HepG2 (cell line): ENCODE measurements at regions not wholly inside any gene's neighbourhood (a gene's known extent, or its start where the extent isn't known, plus 50 kb on each side); places are given as distances from the start of the nearest gene placed in this dataset.

ENCODE experiments used
- CREB1 ChIP-seq, 2 experiments: fragments of 450-650 bp in 1 of 2; IDR thresholded peaks; 2 replicates each; pipeline ENCODE4 v1.6.1; 2016 to 2017; ENCODE audit warnings: control low read depth in 1 of 2, mild to moderate bottlenecking in 1 of 2, missing compliant biosample characterization in 1 of 2, missing genetic modification characterization in 1 of 2
- GABPB1 ChIP-seq: IDR thresholded peaks from 2 replicates; pipeline ENCODE4 v1.6.1; 2016; ENCODE audit warnings: mild to moderate bottlenecking, missing genetic modification reagents, moderate library complexity, missing compliant biosample characterization
- NR2C2 ChIP-seq: sonication (generic); formaldehyde crosslinking; IDR thresholded peaks from 2 replicates; pipeline ENCODE4 v1.4.0; 2020; ENCODE audit warnings: missing genetic modification reagents, mild to moderate bottlenecking, moderate library complexity, borderline replicate concordance
- REPIN1 ChIP-seq: sonication (generic); formaldehyde crosslinking; IDR thresholded peaks from 2 replicates; pipeline ENCODE4 v1.8.0; 2022; ENCODE audit warnings: missing genetic modification reagents, low read depth, mild to moderate bottlenecking, borderline replicate concordance
- ZNF570 ChIP-seq: sonication (generic); formaldehyde crosslinking; IDR thresholded peaks from 2 replicates; pipeline ENCODE4 v1.4.0; 2020; ENCODE audit warnings: mild to moderate bottlenecking, missing genetic modification reagents, borderline replicate concordance
- TF ChIP-seq, protein P1 (sequence below): sonication (generic); formaldehyde crosslinking; IDR thresholded peaks from 2 replicates; pipeline ENCODE4 v1.5.0; 2020; ENCODE audit warnings: mild to moderate bottlenecking, missing genetic modification reagents, moderate library complexity
- TF ChIP-seq, protein P2 (sequence below): sonication (generic); formaldehyde crosslinking; IDR thresholded peaks from 2 replicates; pipeline ENCODE4 v1.8.1; 2022; ENCODE audit warnings: mild to moderate bottlenecking, missing genetic modification reagents
- TF ChIP-seq, protein P3 (sequence below): sonication (generic); formaldehyde crosslinking; IDR thresholded peaks from 2 replicates; pipeline ENCODE4 v1.8.1; 2023; ENCODE audit warnings: mild to moderate bottlenecking, missing genetic modification reagents, borderline replicate concordance
- TF ChIP-seq, protein P4 (sequence below): IDR thresholded peaks from 2 replicates; pipeline ENCODE4 v1.6.1; 2016; ENCODE audit warnings: missing compliant biosample characterization, missing genetic modification reagents, borderline replicate concordance
- TF ChIP-seq, protein P5 (sequence below): sonication (generic); formaldehyde crosslinking; IDR thresholded peaks from 2 replicates; pipeline ENCODE4 v1.8.1; 2023; ENCODE audit warnings: missing genetic modification reagents, mild to moderate bottlenecking, borderline replicate concordance

DNA sequence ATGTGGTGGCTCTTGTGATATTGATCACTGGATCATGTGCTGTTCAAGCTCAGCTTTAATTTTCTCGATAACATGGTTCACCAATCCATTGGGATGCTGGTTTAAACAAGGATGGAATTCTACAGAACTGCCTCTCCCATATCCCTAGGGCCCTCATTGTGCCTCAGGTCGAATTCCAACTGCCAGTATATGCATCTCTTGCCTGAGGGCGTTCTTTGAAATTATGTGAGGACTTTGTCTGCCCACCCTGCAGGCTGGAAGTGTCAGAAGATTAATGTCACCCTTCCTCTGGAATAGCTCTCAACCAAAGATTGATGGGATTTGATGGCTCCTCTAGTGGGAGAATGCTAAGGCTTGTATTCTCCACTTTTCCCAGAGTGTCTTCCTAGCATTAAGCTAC is 175.6 kb upstream of the GALNT15 start:
- no peak for TF ChIP-seq GABPB1 (CRISPR knock-in tag)
- no peak for TF ChIP-seq CREB1 (IDR thresholded peaks at IDR 0.05)
- no peak for TF ChIP-seq CREB1 (CRISPR knock-in tag; IDR thresholded peaks at IDR 0.05)
- TF ChIP-seq, protein P1, sequence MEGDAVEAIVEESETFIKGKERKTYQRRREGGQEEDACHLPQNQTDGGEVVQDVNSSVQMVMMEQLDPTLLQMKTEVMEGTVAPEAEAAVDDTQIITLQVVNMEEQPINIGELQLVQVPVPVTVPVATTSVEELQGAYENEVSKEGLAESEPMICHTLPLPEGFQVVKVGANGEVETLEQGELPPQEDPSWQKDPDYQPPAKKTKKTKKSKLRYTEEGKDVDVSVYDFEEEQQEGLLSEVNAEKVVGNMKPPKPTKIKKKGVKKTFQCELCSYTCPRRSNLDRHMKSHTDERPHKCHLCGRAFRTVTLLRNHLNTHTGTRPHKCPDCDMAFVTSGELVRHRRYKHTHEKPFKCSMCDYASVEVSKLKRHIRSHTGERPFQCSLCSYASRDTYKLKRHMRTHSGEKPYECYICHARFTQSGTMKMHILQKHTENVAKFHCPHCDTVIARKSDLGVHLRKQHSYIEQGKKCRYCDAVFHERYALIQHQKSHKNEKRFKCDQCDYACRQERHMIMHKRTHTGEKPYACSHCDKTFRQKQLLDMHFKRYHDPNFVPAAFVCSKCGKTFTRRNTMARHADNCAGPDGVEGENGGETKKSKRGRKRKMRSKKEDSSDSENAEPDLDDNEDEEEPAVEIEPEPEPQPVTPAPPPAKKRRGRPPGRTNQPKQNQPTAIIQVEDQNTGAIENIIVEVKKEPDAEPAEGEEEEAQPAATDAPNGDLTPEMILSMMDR (CRISPR knock-in tag), result no peak
- no peak for TF ChIP-seq ZNF570 (CRISPR knock-in tag)
- TF ChIP-seq, protein P2, sequence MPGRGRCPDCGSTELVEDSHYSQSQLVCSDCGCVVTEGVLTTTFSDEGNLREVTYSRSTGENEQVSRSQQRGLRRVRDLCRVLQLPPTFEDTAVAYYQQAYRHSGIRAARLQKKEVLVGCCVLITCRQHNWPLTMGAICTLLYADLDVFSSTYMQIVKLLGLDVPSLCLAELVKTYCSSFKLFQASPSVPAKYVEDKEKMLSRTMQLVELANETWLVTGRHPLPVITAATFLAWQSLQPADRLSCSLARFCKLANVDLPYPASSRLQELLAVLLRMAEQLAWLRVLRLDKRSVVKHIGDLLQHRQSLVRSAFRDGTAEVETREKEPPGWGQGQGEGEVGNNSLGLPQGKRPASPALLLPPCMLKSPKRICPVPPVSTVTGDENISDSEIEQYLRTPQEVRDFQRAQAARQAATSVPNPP (CRISPR knock-in tag), result no peak
- TF ChIP-seq, protein P3, sequence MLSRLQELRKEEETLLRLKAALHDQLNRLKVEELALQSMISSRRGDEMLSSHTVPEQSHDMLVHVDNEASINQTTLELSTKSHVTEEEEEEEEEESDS, result no peak
- no peak for TF ChIP-seq REPIN1 (CRISPR knock-in tag)
- TF ChIP-seq, protein P4, sequence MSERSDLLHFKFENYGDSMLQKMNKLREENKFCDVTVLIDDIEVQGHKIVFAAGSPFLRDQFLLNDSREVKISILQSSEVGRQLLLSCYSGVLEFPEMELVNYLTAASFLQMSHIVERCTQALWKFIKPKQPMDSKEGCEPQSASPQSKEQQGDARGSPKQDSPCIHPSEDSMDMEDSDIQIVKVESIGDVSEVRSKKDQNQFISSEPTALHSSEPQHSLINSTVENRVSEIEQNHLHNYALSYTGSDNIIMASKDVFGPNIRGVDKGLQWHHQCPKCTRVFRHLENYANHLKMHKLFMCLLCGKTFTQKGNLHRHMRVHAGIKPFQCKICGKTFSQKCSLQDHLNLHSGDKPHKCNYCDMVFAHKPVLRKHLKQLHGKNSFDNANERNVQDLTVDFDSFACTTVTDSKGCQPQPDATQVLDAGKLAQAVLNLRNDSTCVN, result no peak
- no peak for TF ChIP-seq NR2C2 (CRISPR knock-in tag)
- TF ChIP-seq, protein P5, sequence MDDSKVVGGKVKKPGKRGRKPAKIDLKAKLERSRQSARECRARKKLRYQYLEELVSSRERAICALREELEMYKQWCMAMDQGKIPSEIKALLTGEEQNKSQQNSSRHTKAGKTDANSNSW, result no peak
